ENCODE measurements at regions not wholly inside any gene's neighbourhood (a gene's known extent, or its start where the extent isn't known, plus 50 kb on each side); places are given as distances from the start of the nearest gene placed in this dataset.

- TF ChIP-seq CTCF (IDR thresholded peaks at IDR 0.05; ENCODE audit: unreplicated experiment in 3 of 3): no peak
- no peak overlapping the region for H3K4me3 Mint-ChIP-seq
- no peaks in the 10 kb centered on the region for H3K27me3 Mint-ChIP-seq (ENCODE audit: low read depth)
- H3K9me3 Mint-ChIP-seq: no peaks in the 10 kb centered on the region
- H3K4me1 Mint-ChIP-seq: peaks cover 5% of the 10 kb centered on the region
- no peak overlapping the region for H3K27ac Mint-ChIP-seq
- no peaks in the 10 kb centered on the region for H3K36me3 Mint-ChIP-seq (ENCODE audit: low read depth)
Observed at GRCh38 chr3:177977381-177978158, 558.7 kb upstream of the KCNMB2 start.

GRCh38 chr3:177978946-177979345 lies 557.3 kb upstream of the KCNMB2 start:
- Mint-ChIP-seq H3K36me3 (ENCODE audit: low read depth) (no peaks in the 10 kb centered on the region), H3K4me3 (no peak overlapping the region), H3K27ac (no peak overlapping the region), H3K9me3 (no peaks in the 10 kb centered on the region), H3K27me3 (ENCODE audit: low read depth) (no peaks in the 10 kb centered on the region), H3K4me1 (peaks cover 5% of the 10 kb centered on the region)
- no peak for TF ChIP-seq CTCF (IDR thresholded peaks at IDR 0.05; ENCODE audit: unreplicated experiment in 3 of 3)

GRCh38 chr3:177979703-177980102 lies 556.5 kb upstream of the KCNMB2 start:
- Mint-ChIP-seq H3K9me3 (no peaks in the 10 kb centered on the region), H3K36me3 (ENCODE audit: low read depth) (no peaks in the 10 kb centered on the region), H3K27me3 (ENCODE audit: low read depth) (no peaks in the 10 kb centered on the region), H3K4me3 (no peak overlapping the region), H3K4me1 (peaks cover 5% of the 10 kb centered on the region), H3K27ac (no peak overlapping the region)
- TF ChIP-seq CTCF (IDR thresholded peaks at IDR 0.05; ENCODE audit: unreplicated experiment in 3 of 3): no peak

- H3K27me3 Mint-ChIP-seq (ENCODE audit: low read depth): no peaks in the 10 kb centered on the region
- no peak overlapping the region for H3K27ac Mint-ChIP-seq
- peaks cover 5% of the 10 kb centered on the region for H3K4me1 Mint-ChIP-seq
- TF ChIP-seq CTCF (IDR thresholded peaks at IDR 0.05; ENCODE audit: unreplicated experiment in 3 of 3): no peak
- H3K36me3 Mint-ChIP-seq (ENCODE audit: low read depth): no peaks in the 10 kb centered on the region
- H3K9me3 Mint-ChIP-seq: no peaks in the 10 kb centered on the region
- H3K4me3 Mint-ChIP-seq: no peak overlapping the region
Observed at GRCh38 chr3:177981576-177981975, 554.7 kb upstream of the KCNMB2 start.

- Mint-ChIP-seq H3K36me3 (ENCODE audit: low read depth) (no peaks in the 10 kb centered on the region), H3K27me3 (ENCODE audit: low read depth) (no peaks in the 10 kb centered on the region), H3K4me3 (no peak overlapping the region), H3K4me1 (peaks cover 5% of the 10 kb centered on the region), H3K27ac (no peak overlapping the region), H3K9me3 (no peaks in the 10 kb centered on the region)
- TF ChIP-seq CTCF (IDR thresholded peaks at IDR 0.05; ENCODE audit: unreplicated experiment in 3 of 3): no peak
Observed at GRCh38 chr3:177982034-177982433, 554.2 kb upstream of the KCNMB2 start.

- no peak for TF ChIP-seq CTCF (IDR thresholded peaks at IDR 0.05; ENCODE audit: unreplicated experiment in 3 of 3)
- Mint-ChIP-seq H3K27me3 (ENCODE audit: low read depth) (no peaks in the 10 kb centered on the region), H3K4me1 (no peaks in the 10 kb centered on the region), H3K9me3 (no peaks in the 10 kb centered on the region), H3K4me3 (no peak overlapping the region), H3K36me3 (ENCODE audit: low read depth) (no peaks in the 10 kb centered on the region), H3K27ac (no peak overlapping the region)
Observed at GRCh38 chr3:177983320-177983719, 552.9 kb upstream of the KCNMB2 start.

Data from nephron (organoid).